B cell (primary cell): ENCODE measurements at regions not wholly inside any gene's neighbourhood (a gene's known extent, or its start where the extent isn't known, plus 50 kb on each side); places are given as distances from the start of the nearest gene placed in this dataset.

Source experiments
- CTCF ChIP-seq: fragments of 200-600 bp; IDR thresholded peaks from one replicate; pipeline ENCODE4 v1.8.0; 2022; ENCODE audit warnings: antibody characterized with exemption, mild to moderate bottlenecking
- EZH2 ChIP-seq: IDR thresholded peaks from 2 replicates; pipeline ENCODE4 v1.6.1; 2012; ENCODE audit warnings: borderline replicate concordance, low read depth, mild to moderate bottlenecking, moderate library complexity, low read length; ENCODE audit not compliant: insufficient read depth, poor library complexity, severe bottlenecking

GRCh38 chr5:6212244-6212643 lies 166.1 kb downstream of the MED10 start:
- TF ChIP-seq CTCF (no peak), EZH2 (no peak)
